ENCODE measurements at regions not wholly inside any gene's neighbourhood (a gene's known extent, or its start where the extent isn't known, plus 50 kb on each side); places are given as distances from the start of the nearest gene placed in this dataset.

DNA sequence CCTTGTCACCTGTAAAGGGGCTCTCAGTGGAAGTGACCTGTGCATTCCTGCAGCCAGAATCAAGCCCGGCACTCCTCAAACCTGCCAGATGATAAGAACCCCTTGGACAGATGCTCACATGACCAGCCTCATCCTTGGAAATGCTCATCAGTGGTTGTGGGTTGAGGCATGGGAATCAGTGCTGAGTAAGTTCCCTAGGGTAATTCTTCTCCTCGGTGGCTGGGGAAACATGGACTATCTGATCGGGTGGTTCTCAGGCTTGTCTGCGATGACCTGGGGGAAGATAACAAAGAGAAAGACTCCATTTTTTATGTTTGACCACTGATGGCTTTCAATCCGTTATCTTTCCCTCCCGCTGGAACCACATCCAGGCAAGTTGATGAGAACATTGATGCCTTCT is 84.0 kb downstream of the SPP2 start:
- no peak for DNase-seq (ENCODE audit: low read depth in 2 of 2, low spot score in 1 of 2)

DNA sequence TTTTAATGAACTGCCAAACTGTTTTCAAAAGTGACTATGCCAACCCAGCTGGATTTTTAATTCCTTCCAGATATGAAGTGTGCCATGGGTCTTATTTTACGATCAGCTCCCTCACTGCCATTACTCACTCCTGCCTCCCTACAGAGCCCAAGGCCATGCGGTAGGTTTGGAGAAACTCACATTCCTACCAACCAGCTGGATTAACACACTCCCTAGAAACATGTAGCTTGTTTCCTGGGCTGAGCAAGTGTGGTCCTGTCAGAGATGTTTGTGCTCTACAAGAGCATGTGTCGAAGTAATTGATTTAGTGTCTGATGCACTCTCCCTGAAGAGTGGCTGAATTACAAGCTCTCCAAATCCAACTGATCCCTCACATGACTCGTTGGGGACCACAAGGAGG is 82.5 kb downstream of the SPP2 start:
- no peak for DNase-seq (ENCODE audit: low read depth in 2 of 2, low spot score in 1 of 2)

DNA sequence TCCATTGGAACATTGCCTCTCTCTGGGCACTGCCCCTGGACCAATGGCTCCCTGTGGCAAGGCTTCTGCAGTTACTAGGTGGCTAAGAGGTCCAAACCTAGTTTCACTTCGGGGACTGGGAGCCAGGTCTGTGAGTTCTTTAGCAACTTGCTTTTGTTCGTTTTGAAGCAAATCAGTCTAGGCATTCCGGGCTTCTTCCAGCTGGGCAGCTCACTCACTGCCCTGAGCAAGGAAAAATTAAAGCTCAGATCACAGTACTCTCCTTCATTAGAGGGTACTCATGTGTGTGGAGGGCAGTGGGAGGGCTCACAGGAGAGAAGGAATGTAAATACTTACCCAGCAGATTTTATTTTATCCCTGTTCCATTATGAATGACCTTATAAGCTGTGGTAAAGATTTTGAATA is 80.3 kb downstream of the SPP2 start:
- DNase-seq (ENCODE audit: low read depth in 2 of 2, low spot score in 1 of 2): no peak

DNA sequence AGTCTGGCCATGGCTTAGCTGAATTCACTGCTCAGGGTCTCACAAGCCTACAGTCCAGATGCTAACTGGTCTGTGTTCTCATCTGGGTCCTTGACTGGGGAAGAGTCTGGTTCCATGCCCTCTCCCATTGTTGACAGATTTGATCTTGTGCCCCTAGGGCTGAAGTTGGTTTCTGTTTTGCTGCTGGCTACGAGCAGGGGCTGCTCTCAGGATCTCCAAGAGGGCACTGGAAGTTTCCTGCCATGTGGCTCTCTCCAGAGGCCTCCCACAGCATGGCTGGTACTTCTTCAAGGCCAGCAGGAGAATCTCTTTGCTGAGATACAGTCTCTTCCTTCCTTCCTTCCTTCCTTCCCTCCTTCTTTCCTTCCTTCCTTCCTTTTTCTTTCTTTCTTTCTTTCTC is 78.1 kb downstream of the SPP2 start:
- no peak for DNase-seq (ENCODE audit: low read depth in 2 of 2, low spot score in 1 of 2)
